C4-2B (cell line): ENCODE measurements at regions not wholly inside any gene's neighbourhood (a gene's known extent, or its start where the extent isn't known, plus 50 kb on each side); places are given as distances from the start of the nearest gene placed in this dataset.

ENCODE experiments used
- H3K27ac ChIP-seq: fragments of 450-650 bp; 2 replicates; pipeline ENCODE4 v1.5.1; 2017
- CTCF ChIP-seq: fragments of 450-650 bp; conservative IDR thresholded peaks from 2 replicates; pipeline ENCODE4 v1.5.1; 2017; ENCODE audit warnings: mild to moderate bottlenecking
- ZFX ChIP-seq: fragments of 450-650 bp; IDR thresholded peaks from 2 replicates; pipeline ENCODE4 v1.6.1; 2017

- no peak overlapping the region for H3K27ac ChIP-seq
- TF ChIP-seq ZFX (no peak), CTCF (no peak)
Observed at GRCh38 chr9:115944166-115944948, 209.2 kb upstream of the PAPPA start.

- H3K27ac ChIP-seq = no peak overlapping the region
- no peak for TF ChIP-seq ZFX
- TF ChIP-seq CTCF = no peak
Observed at GRCh38 chr9:115945009-115945431, 208.6 kb upstream of the PAPPA start.

GRCh38 chr9:115946530-115946929 is 207.1 kb upstream of the PAPPA start:
- no peak for TF ChIP-seq CTCF
- TF ChIP-seq ZFX = no peak
- no peak overlapping the region for H3K27ac ChIP-seq

- no peak for TF ChIP-seq ZFX
- TF ChIP-seq CTCF = no peak
- H3K27ac ChIP-seq = no peak overlapping the region
Observed at GRCh38 chr9:115951977-115952376, 201.6 kb upstream of the PAPPA start.

GRCh38 chr9:115952430-115953292 is 200.9 kb upstream of the PAPPA start:
- H3K27ac ChIP-seq = no peak overlapping the region
- TF ChIP-seq ZFX = no peak
- TF ChIP-seq CTCF = no peak

GRCh38 chr9:115956371-115956770 is 197.2 kb upstream of the PAPPA start:
- H3K27ac ChIP-seq = no peak overlapping the region
- TF ChIP-seq CTCF = no peak

GRCh38 chr9:115957585-115957984 is 196.0 kb upstream of the PAPPA start:
- TF ChIP-seq ZFX (no peak), CTCF (no peak)
- H3K27ac ChIP-seq = no peak overlapping the region
